ENCODE measurements at regions not wholly inside any gene's neighbourhood (a gene's known extent, or its start where the extent isn't known, plus 50 kb on each side); places are given as distances from the start of the nearest gene placed in this dataset. TPM values are rescaled to one million over a fixed set of nuclear protein-coding genes. Genes with fewer than 3 reads are reported as not detected.

DNA sequence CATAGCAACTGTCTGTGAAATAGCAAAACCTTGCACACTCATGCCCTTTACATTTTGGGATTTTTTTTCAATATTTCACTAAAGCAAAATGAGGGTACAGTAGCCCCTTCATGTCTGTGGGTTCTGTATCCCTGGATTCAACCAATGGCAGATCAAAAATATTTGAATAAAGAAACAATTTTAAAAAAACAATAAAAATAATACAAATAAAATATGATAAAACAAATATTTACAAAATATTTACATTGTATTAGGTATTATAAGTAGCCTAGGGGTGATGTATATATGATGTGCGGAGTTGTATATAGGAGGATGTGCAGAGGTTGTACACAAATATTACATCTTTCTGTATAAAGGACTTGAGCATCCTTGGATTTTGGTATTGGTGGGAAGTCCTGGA, 67.3 kb upstream of the CDH10 start:
- no peak for DNase-seq

DNA sequence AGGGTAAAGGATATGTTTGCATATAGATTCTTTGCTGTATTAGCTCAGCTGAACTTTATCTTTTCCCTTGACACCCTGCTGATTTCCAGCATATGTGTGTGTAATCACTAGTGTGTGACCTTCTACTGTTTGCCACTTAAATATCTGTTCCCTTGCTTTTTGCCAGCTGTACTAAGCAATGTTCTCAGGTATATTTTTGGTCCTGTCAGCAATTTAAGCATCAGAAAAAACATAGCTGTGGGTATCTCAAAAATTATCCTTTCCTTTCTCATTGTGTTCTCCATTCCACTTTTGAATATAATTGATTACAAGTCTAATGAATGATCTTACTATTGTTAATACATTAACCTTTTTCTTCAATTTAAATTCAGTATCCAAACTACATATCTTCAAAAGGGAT, 59.2 kb upstream of the CDH10 start:
- DNase-seq, result no peak

Small RNAs in the stretch of these regions (small RNA-seq; reads per million reads assigned to genes)
- gene AC022140.2 (ENCODE audit: low replicate concordance), result not detected
- gene AC106754.2 (ENCODE audit: low replicate concordance), result not detected
- not detected for gene BTG4P1 (ENCODE audit: low replicate concordance)
- not detected for gene RF00019 (ENCODE audit: low replicate concordance)
- not detected for gene RF00070 (ENCODE audit: low replicate concordance)
- not detected for gene RNU6-374P (ENCODE audit: low replicate concordance)

All from tongue (tissue), 2 donors.